ENCODE measurements at regions not wholly inside any gene's neighbourhood (a gene's known extent, or its start where the extent isn't known, plus 50 kb on each side); places are given as distances from the start of the nearest gene placed in this dataset.

DNA sequence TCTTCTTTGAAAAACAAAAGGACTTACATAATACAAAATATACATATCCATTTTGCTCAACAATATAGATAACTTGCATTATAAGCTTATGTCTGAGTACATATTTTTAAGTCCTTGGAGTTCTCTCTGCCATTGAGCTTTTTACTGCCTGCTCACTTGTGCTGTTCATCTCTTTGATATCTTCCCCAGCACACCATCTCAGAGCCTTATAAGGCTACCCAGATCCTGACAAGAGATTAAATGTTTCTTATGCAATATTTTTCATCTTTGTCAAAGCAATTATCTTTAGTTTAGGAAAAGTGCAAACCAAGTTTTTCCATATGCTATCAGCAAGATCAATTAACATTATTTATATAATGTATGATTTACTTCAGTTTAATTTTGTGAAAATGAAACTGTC, 60.7 kb upstream of the ITGA1 start:
- Histone ChIP-seq H4K20me1 (ENCODE audit: control insufficient read depth, insufficient read depth) (no peaks in the 10 kb centered on the region), H3K27me3 (replicated peaks in 1 of 2; ENCODE audit: control insufficient read depth in 2 of 2, insufficient read depth in 2 of 2, low read length in 1 of 2) (no peaks in the 10 kb centered on the region), H3K4me2 (ENCODE audit: control insufficient read depth, insufficient read depth) (no peak overlapping the region), H3K9ac (ENCODE audit: control insufficient read depth, insufficient read depth, low read length) (no peak overlapping the region), H2AFZ (ENCODE audit: control insufficient read depth, low read depth, low read length) (no peak overlapping the region), H3K36me3 (ENCODE audit: control insufficient read depth in 2 of 2, insufficient read depth in 2 of 2, low read length in 1 of 2) (no peaks in the 10 kb centered on the region), H3K4me3 (no peak overlapping the region), H3K79me2 (ENCODE audit: control insufficient read depth, insufficient read depth, low read length) (no peaks in the 10 kb centered on the region), H3K27ac (ENCODE audit: control insufficient read depth, insufficient read depth) (no peak overlapping the region), H3K9me3 (replicated peaks; ENCODE audit: control insufficient read depth, insufficient read depth, low read length) (no peaks in the 10 kb centered on the region), H3K4me1 (ENCODE audit: control insufficient read depth, insufficient read depth, low read length) (no peaks in the 10 kb centered on the region)
- no TSS peak for BruUV-seq (replicated peaks)
- ChIA-PET RAD21 (ENCODE audit: unreplicated experiment) (no interaction called here), SMC1A (ENCODE audit: uncharacterized antibody, unreplicated experiment) (interaction anchor here (1.2 kb wide), 1 partner anchor 72 kb away, joined by 4 read pairs; no protein-coding TSS in a partner anchor), CTCF (no interaction called here), POLR2A (no interaction called here)
- no peak for DNase-seq (ENCODE audit: low read depth, low spot score)
- intact Hi-C loops (cut with micrococcal nuclease; ENCODE audit: unreplicated experiment): no loop called here
- no peak for FAIRE-seq
- ATAC-seq: no peak
- in situ Hi-C loops (cut with MboI): no loop called here
- TF ChIP-seq MEF2B (IDR thresholded peaks at IDR 0.05; ENCODE audit: partially characterized antibody, poor library complexity, severe bottlenecking) (no peak), JUNB (IDR thresholded peaks at IDR 0.05) (no peak), RCOR1 (conservative IDR thresholded peaks at IDR 0.05; ENCODE audit: low read depth, low read length) (no peak), ZNF274 (IDR thresholded peaks at IDR 0.05; ENCODE audit: insufficient read depth, insufficient read length) (no peak), NFYA (IDR thresholded peaks at IDR 0.05; ENCODE audit: borderline replicate concordance, low read depth, low read length) (no peak)
- TF ChIP-seq, protein P1, sequence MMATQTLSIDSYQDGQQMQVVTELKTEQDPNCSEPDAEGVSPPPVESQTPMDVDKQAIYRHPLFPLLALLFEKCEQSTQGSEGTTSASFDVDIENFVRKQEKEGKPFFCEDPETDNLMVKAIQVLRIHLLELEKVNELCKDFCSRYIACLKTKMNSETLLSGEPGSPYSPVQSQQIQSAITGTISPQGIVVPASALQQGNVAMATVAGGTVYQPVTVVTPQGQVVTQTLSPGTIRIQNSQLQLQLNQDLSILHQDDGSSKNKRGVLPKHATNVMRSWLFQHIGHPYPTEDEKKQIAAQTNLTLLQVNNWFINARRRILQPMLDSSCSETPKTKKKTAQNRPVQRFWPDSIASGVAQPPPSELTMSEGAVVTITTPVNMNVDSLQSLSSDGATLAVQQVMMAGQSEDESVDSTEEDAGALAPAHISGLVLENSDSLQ (IDR thresholded peaks at IDR 0.05): no peak
- TF ChIP-seq, protein P2, sequence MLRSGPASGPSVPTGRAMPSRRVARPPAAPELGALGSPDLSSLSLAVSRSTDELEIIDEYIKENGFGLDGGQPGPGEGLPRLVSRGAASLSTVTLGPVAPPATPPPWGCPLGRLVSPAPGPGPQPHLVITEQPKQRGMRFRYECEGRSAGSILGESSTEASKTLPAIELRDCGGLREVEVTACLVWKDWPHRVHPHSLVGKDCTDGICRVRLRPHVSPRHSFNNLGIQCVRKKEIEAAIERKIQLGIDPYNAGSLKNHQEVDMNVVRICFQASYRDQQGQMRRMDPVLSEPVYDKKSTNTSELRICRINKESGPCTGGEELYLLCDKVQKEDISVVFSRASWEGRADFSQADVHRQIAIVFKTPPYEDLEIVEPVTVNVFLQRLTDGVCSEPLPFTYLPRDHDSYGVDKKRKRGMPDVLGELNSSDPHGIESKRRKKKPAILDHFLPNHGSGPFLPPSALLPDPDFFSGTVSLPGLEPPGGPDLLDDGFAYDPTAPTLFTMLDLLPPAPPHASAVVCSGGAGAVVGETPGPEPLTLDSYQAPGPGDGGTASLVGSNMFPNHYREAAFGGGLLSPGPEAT (IDR thresholded peaks at IDR 0.05; ENCODE audit: low read depth): no peak
- TF ChIP-seq, protein P3, sequence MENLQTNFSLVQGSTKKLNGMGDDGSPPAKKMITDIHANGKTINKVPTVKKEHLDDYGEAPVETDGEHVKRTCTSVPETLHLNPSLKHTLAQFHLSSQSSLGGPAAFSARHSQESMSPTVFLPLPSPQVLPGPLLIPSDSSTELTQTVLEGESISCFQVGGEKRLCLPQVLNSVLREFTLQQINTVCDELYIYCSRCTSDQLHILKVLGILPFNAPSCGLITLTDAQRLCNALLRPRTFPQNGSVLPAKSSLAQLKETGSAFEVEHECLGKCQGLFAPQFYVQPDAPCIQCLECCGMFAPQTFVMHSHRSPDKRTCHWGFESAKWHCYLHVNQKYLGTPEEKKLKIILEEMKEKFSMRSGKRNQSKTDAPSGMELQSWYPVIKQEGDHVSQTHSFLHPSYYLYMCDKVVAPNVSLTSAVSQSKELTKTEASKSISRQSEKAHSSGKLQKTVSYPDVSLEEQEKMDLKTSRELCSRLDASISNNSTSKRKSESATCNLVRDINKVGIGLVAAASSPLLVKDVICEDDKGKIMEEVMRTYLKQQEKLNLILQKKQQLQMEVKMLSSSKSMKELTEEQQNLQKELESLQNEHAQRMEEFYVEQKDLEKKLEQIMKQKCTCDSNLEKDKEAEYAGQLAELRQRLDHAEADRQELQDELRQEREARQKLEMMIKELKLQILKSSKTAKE (IDR thresholded peaks at IDR 0.05; ENCODE audit: low read depth, poor library complexity, severe bottlenecking): no peak
